ENCODE measurements at regions not wholly inside any gene's neighbourhood (a gene's known extent, or its start where the extent isn't known, plus 50 kb on each side); places are given as distances from the start of the nearest gene placed in this dataset.

- no peak for TF ChIP-seq POLR2A (IDR thresholded peaks at IDR 0.05)
- no peak for TF ChIP-seq CTCF (IDR thresholded peaks at IDR 0.05)
Observed at GRCh38 chr9:107874137-107874536, 384.6 kb upstream of the KLF4 start.

Data from adrenal gland (tissue), 5 donors.